IgD-negative memory B cell (primary cell): ENCODE measurements at regions not wholly inside any gene's neighbourhood (a gene's known extent, or its start where the extent isn't known, plus 50 kb on each side); places are given as distances from the start of the nearest gene placed in this dataset.

Experiments used
- H3K27ac Mint-ChIP-seq, 3 donors: one replicate each; pipeline ENCODE4 v1.8.0; 2020 to 2022; ENCODE audit warnings: mild to moderate bottlenecking in 3 of 3, mixed read lengths in 3 of 3, moderate library complexity in 1 of 3
- H3K27me3 Mint-ChIP-seq: one replicate; pipeline ENCODE4 v1.8.0; 2021; ENCODE audit warnings: mixed read lengths
- H3K36me3 Mint-ChIP-seq: one replicate; pipeline ENCODE4 v1.8.0; 2020; ENCODE audit warnings: mild to moderate bottlenecking, mixed read lengths
- H3K4me1 Mint-ChIP-seq, 3 donors: one replicate each; pipeline ENCODE4 v1.8.0; 2020 to 2022; ENCODE audit warnings: mixed read lengths in 3 of 3, mild to moderate bottlenecking in 1 of 3
- H3K4me3 Mint-ChIP-seq, 4 donors: one replicate each; pipeline ENCODE4 v1.8.0; 2020 to 2022; ENCODE audit warnings: mild to moderate bottlenecking in 4 of 4, mixed read lengths in 4 of 4, moderate library complexity in 3 of 4
- H3K9me3 Mint-ChIP-seq, 3 donors: one replicate each; pipeline ENCODE4 v1.8.0; 2020 to 2021; ENCODE audit warnings: mixed read lengths in 3 of 3, mild to moderate bottlenecking in 1 of 3

- no peak overlapping the region for H3K27ac Mint-ChIP-seq
- H3K4me1 Mint-ChIP-seq, result no peaks in the 10 kb centered on the region
- H3K36me3 Mint-ChIP-seq, result peaks cover 2% of the 10 kb centered on the region
- H3K4me3 Mint-ChIP-seq, result no peak overlapping the region
- H3K9me3 Mint-ChIP-seq, result peaks cover 0 to 15% (median 4%) of the 10 kb centered on the region in 3 donors
- no peaks in the 10 kb centered on the region for H3K27me3 Mint-ChIP-seq
Measured at GRCh38 chr11:25159341-25159740, 662.5 kb downstream of the LUZP2 start.

- Mint-ChIP-seq H3K36me3 (no peaks in the 10 kb centered on the region), H3K4me1 (no peaks in the 10 kb centered on the region), H3K27me3 (no peaks in the 10 kb centered on the region), H3K27ac (no peak overlapping the region), H3K9me3 (peaks cover 4 to 10% (median 8%) of the 10 kb centered on the region in 3 donors), H3K4me3 (no peak overlapping the region)
Measured at GRCh38 chr11:25163421-25163820, 666.6 kb downstream of the LUZP2 start.

GRCh38 chr11:25180187-25180586 lies 683.3 kb downstream of the LUZP2 start:
- H3K36me3 Mint-ChIP-seq, result no peaks in the 10 kb centered on the region
- H3K27me3 Mint-ChIP-seq, result no peaks in the 10 kb centered on the region
- no peak overlapping the region for H3K4me3 Mint-ChIP-seq
- no peak overlapping the region for H3K27ac Mint-ChIP-seq
- H3K9me3 Mint-ChIP-seq, result peaks cover 0 to 2% (median 0%) of the 10 kb centered on the region in 3 donors
- H3K4me1 Mint-ChIP-seq, result no peaks in the 10 kb centered on the region

- H3K27me3 Mint-ChIP-seq, result no peaks in the 10 kb centered on the region
- H3K27ac Mint-ChIP-seq, result no peak overlapping the region
- no peaks in the 10 kb centered on the region for H3K36me3 Mint-ChIP-seq
- H3K4me3 Mint-ChIP-seq, result no peak overlapping the region
- peaks cover 2 to 3% (median 3%) of the 10 kb centered on the region in 3 donors for H3K9me3 Mint-ChIP-seq
- H3K4me1 Mint-ChIP-seq, result no peaks in the 10 kb centered on the region
Measured at GRCh38 chr11:25183411-25183810, 686.6 kb downstream of the LUZP2 start.

DNA sequence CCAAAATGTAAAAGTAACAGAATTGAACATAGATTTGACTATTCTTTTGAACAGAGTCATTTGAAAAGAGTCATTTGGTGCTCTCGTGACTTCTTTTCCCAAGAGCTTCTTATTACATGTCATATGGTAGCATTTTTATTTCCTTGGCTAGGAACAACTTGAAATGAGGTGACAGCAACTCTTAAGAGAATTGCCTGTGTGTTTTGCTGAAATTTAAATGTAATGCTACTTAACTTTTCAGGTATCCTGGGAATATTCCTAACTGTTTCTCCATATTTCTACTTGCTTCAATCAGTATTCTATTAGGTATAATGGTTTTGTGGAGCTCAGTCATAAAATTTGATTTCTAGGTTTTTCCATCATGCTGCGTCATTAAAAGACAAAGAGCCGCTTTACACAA lies 700.7 kb downstream of the LUZP2 start:
- no peak overlapping the region for H3K4me3 Mint-ChIP-seq
- H3K27me3 Mint-ChIP-seq, result no peaks in the 10 kb centered on the region
- H3K36me3 Mint-ChIP-seq, result no peaks in the 10 kb centered on the region
- no peak overlapping the region for H3K27ac Mint-ChIP-seq
- H3K9me3 Mint-ChIP-seq, result peaks cover 0 to 3% (median 2%) of the 10 kb centered on the region in 3 donors
- no peaks in the 10 kb centered on the region for H3K4me1 Mint-ChIP-seq

DNA sequence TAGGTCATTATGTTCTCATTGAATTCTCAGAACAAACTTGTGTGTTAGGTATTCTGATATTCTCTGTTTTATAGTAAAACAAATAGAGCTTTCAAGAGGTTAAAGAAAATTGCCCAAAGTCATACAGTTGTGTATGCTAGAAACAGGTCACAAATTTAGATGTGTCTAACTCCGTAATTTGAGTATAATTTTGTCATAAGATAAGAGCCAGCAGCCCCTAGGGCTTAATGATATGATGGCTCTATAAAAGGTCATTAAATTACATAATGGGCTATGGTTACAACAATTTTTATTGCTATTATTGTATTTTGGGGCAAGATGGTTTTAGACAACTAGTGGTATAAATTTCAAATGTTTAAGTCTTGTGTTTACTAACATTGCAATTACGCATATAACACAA lies 701.9 kb downstream of the LUZP2 start:
- no peaks in the 10 kb centered on the region for H3K27me3 Mint-ChIP-seq
- H3K4me1 Mint-ChIP-seq, result no peaks in the 10 kb centered on the region
- no peak overlapping the region for H3K4me3 Mint-ChIP-seq
- no peaks in the 10 kb centered on the region for H3K36me3 Mint-ChIP-seq
- H3K27ac Mint-ChIP-seq, result no peak overlapping the region
- peaks cover 0 to 3% (median 2%) of the 10 kb centered on the region in 3 donors for H3K9me3 Mint-ChIP-seq

DNA sequence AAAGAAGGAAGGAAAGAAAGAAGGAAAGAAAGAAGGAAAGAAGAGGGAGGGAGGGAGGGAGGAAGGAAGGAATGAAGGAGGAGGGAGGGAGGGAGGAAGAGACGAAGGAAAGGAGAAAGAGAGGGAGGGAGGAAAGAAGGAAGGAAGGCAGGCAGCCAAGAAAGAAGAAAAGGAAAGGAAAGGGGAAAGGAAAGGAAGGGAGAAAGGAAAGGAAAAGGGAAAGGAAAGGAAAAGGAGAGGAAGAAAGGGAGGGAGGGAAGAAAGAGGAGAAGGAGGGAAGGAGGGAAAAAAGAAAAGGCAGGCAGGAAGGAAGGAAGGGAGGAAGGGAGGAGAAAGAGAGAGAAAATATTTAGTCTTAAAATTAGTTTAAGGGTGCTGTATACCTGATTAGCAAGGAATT lies 704.1 kb downstream of the LUZP2 start:
- H3K27ac Mint-ChIP-seq, result no peak overlapping the region
- H3K4me1 Mint-ChIP-seq, result no peaks in the 10 kb centered on the region
- no peaks in the 10 kb centered on the region for H3K27me3 Mint-ChIP-seq
- no peaks in the 10 kb centered on the region for H3K36me3 Mint-ChIP-seq
- no peak overlapping the region for H3K4me3 Mint-ChIP-seq
- peaks cover 0 to 6% (median 2%) of the 10 kb centered on the region in 3 donors for H3K9me3 Mint-ChIP-seq

GRCh38 chr11:25206762-25207161 lies 709.9 kb downstream of the LUZP2 start:
- Mint-ChIP-seq H3K4me3 (no peak overlapping the region), H3K4me1 (no peaks in the 10 kb centered on the region), H3K27me3 (no peaks in the 10 kb centered on the region), H3K36me3 (no peaks in the 10 kb centered on the region), H3K9me3 (peaks cover 2 to 20% (median 3%) of the 10 kb centered on the region in 3 donors), H3K27ac (no peak overlapping the region)

DNA sequence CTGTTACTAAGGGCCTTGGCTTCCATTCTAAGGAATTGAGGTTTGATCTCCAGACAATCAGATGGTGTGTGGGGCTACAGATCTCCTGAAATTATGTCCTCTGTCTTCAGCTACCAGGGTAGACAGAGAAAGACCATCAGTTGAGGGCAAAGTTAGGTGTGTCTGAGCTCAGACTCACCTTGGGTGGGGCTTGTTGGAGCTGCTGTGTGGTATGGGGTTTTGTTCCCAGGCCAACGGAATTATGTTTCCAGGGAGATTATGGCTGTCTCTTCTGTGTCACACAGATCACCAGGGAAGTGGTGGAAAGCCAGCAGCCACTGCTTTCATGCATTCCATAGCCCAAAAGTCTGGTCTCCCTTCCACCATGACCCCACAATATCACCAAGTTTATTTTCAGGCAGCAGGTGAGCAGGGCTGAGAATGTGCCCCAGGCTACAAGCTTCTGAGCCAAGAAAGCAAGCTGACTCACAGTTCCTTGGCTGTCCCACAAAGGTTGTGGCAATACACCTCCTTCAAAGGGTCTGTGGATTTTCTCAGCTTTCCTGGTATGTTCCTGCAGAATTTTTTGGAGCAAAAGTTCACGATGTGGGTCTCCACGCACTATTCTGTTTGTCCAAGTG lies 714.9 kb downstream of the LUZP2 start:
- Mint-ChIP-seq H3K4me1 (no peaks in the 10 kb centered on the region), H3K9me3 (peaks cover 0 to 16% (median 2%) of the 10 kb centered on the region in 3 donors), H3K27ac (no peak overlapping the region), H3K36me3 (no peaks in the 10 kb centered on the region), H3K27me3 (no peaks in the 10 kb centered on the region), H3K4me3 (no peak overlapping the region)

DNA sequence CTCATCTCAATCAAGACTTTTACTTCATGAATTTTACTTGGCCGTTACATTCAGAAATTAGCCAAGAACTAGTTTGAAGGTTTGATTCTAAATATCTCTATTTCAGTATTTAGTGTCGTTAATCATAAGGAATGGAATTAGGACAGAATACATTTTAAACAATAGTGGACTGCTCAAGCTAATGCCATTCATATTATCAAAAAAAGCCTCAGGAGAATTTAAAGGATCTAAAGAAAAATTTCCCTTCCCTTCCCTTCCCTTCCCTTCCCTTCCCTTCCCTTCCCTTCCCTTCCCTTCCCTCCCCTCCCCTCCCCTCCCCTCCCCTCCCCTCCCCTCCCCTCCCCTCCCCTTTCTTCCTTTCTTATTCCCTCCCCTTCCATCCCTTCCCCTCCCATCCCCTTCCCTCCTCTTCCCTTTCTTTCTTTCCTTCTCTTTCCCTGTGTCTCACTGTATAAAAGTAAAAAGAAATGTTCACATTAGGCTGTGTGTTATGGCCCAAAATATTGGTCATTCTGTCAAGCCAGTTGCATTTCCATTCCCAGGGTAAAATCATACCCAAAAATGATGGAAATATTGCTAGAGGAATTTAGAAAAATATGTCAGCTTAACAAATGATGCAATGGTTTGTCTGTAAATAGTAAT lies 717.8 kb downstream of the LUZP2 start:
- H3K27ac Mint-ChIP-seq, result no peak overlapping the region

DNA sequence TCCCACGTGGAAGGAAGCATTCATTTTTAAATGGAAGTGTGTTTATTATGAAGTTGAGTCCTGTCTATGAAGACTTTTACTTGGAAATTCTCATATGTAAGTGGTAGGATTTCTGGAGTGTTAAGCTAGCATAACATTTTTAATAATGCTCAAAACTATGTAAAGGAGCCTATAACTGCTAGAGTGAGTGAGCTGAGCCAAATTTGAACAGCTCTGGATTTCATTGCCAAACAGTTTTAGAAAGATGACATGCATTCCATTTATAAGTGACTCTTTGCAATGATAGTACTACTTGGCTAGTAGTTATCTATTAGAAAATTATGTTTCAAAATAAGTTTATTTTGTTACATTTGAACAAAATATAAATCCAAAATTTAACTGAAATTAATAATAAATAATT lies 721.2 kb downstream of the LUZP2 start:
- Mint-ChIP-seq H3K36me3 (no peaks in the 10 kb centered on the region), H3K27ac (no peak overlapping the region), H3K9me3 (peaks cover 2 to 12% (median 6%) of the 10 kb centered on the region in 3 donors), H3K4me3 (no peak overlapping the region), H3K4me1 (no peaks in the 10 kb centered on the region), H3K27me3 (no peaks in the 10 kb centered on the region)

More for the DNA sequence above, 717.8 kb downstream of the LUZP2 start:
- Mint-ChIP-seq H3K27me3 (no peaks in the 10 kb centered on the region), H3K36me3 (no peaks in the 10 kb centered on the region), H3K9me3 (no peaks in the 10 kb centered on the region), H3K4me3 (no peak overlapping the region), H3K4me1 (no peaks in the 10 kb centered on the region)

DNA sequence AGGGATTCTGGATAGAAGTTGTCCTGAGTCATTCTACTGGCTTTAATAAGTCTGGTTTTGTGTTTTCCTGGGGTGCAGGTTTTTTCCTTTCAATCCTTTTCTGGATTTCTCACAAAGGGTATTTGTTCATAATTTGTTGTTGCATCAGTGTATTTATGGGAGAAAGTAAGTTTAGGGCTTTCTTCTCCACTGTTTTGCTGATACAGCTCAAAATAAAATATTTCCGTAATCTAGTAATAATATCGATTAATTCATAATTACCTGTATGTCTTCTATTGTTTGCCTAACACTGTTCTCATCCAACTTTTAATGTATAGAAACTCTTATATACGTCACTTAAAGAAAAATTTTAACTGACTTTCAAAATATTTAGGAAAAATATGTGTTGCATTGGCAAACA lies 728.2 kb downstream of the LUZP2 start:
- H3K27me3 Mint-ChIP-seq, result no peaks in the 10 kb centered on the region
- H3K4me3 Mint-ChIP-seq, result no peak overlapping the region
- H3K27ac Mint-ChIP-seq, result no peak overlapping the region
- no peaks in the 10 kb centered on the region for H3K36me3 Mint-ChIP-seq
- H3K4me1 Mint-ChIP-seq, result no peaks in the 10 kb centered on the region
- peaks cover 2 to 26% (median 6%) of the 10 kb centered on the region in 3 donors for H3K9me3 Mint-ChIP-seq

DNA sequence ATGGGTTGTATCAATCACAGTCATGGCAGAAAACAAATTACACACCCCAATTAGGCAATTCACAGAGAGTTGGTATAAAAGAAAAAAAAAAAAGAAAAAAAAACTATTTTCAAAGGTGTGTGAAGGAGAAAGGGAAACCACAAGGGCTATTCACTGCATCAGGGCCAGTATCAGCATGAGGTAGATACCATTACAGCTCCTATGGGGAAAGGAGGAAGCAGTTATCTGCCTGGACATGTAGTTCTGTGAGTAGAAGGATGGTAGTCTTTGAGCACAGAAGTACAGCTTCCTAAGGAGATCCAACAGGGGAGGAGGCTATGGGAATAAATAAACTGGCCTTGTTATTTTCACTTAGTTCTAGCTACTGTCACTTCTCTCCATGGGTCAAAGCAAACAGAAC lies 746.1 kb downstream of the LUZP2 start:
- H3K9me3 Mint-ChIP-seq, result peaks cover 2 to 16% (median 6%) of the 10 kb centered on the region in 3 donors
- H3K27ac Mint-ChIP-seq, result no peak overlapping the region
- no peaks in the 10 kb centered on the region for H3K36me3 Mint-ChIP-seq
- no peak overlapping the region for H3K4me3 Mint-ChIP-seq
- H3K4me1 Mint-ChIP-seq, result no peaks in the 10 kb centered on the region
- no peaks in the 10 kb centered on the region for H3K27me3 Mint-ChIP-seq

- Mint-ChIP-seq H3K4me1 (no peaks in the 10 kb centered on the region), H3K27me3 (no peaks in the 10 kb centered on the region), H3K4me3 (no peak overlapping the region), H3K9me3 (peaks cover 2 to 16% (median 6%) of the 10 kb centered on the region in 3 donors), H3K36me3 (no peaks in the 10 kb centered on the region), H3K27ac (no peak overlapping the region)
Measured at GRCh38 chr11:25244126-25244525, 747.3 kb downstream of the LUZP2 start.

DNA sequence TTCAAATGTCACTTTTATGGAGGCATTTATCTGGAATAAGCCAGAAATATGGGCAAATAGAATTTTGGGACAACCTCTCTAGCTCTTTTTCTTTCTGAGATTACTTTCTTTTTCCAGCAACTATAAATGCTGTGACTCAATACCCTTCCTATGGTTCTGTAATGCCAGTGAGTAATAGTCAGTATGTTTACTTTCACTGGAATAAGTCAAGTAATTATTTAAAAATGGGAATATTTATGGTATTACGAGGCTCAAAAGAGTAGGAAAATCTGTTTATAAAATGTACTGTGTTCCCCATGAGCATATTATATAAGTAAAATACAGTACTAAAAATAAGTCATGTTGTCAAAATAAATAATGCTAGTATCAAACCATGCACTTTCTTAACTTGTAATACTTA lies 750.5 kb downstream of the LUZP2 start:
- H3K4me3 Mint-ChIP-seq, result no peak overlapping the region
- H3K27me3 Mint-ChIP-seq, result no peaks in the 10 kb centered on the region
- H3K36me3 Mint-ChIP-seq, result no peaks in the 10 kb centered on the region
- H3K27ac Mint-ChIP-seq, result no peak overlapping the region
- H3K4me1 Mint-ChIP-seq, result no peaks in the 10 kb centered on the region
- peaks cover 2 to 9% (median 6%) of the 10 kb centered on the region in 3 donors for H3K9me3 Mint-ChIP-seq

GRCh38 chr11:25252854-25253253 lies 756.0 kb downstream of the LUZP2 start:
- no peak overlapping the region for H3K4me3 Mint-ChIP-seq
- H3K4me1 Mint-ChIP-seq, result no peaks in the 10 kb centered on the region
- H3K9me3 Mint-ChIP-seq, result peaks cover 0 to 2% (median 0%) of the 10 kb centered on the region in 3 donors

More at GRCh38 chr11:25252854-25253253, 756.0 kb downstream of the LUZP2 start:
- H3K27ac Mint-ChIP-seq, result no peak overlapping the region
- no peaks in the 10 kb centered on the region for H3K36me3 Mint-ChIP-seq
- H3K27me3 Mint-ChIP-seq, result no peaks in the 10 kb centered on the region
